Type B pancreatic cell (in vitro differentiated cells): ENCODE measurements at regions not wholly inside any gene's neighbourhood (a gene's known extent, or its start where the extent isn't known, plus 50 kb on each side); places are given as distances from the start of the nearest gene placed in this dataset.

ENCODE experiments used
- DNase-seq: peaks from one replicate; pipeline ENCODE4 v3.0.0; 2021; ENCODE audit warnings: mixed read lengths; ENCODE audit not compliant: unreplicated experiment; ENCODE audit errors: extremely low spot score
- H3K27ac Mint-ChIP-seq: 2 replicates; pipeline ENCODE4 v1.8.0; 2021; ENCODE audit warnings: mild to moderate bottlenecking, mixed read lengths
- H3K27me3 Mint-ChIP-seq: 2 replicates; pipeline ENCODE4 v1.8.0; 2021; ENCODE audit warnings: mixed read lengths
- H3K36me3 Mint-ChIP-seq: 2 replicates; pipeline ENCODE4 v1.8.0; 2021; ENCODE audit warnings: mixed read lengths
- H3K4me1 Mint-ChIP-seq: one replicate; pipeline ENCODE4 v1.8.0; 2021; ENCODE audit warnings: mixed read lengths; ENCODE audit not compliant: unreplicated experiment
- H3K4me3 Mint-ChIP-seq: 2 replicates; pipeline ENCODE4 v1.8.0; 2021; ENCODE audit warnings: mild to moderate bottlenecking, mixed read lengths
- H3K9me3 Mint-ChIP-seq: 2 replicates; pipeline ENCODE4 v1.8.0; 2021; ENCODE audit warnings: mixed read lengths
- CTCF ChIP-seq: fragments of 200-600 bp; sonication (generic); conservative IDR thresholded peaks from 2 replicates; pipeline ENCODE4 v1.5.0; 2021; ENCODE audit warnings: antibody characterized with exemption, mild to moderate bottlenecking

- no peak for DNase-seq
- Mint-ChIP-seq H3K27ac (no peak overlapping the region), H3K36me3 (no peaks in the 10 kb centered on the region), H3K4me1 (no peaks in the 10 kb centered on the region), H3K27me3 (no peaks in the 10 kb centered on the region), H3K9me3 (peaks cover 20% of the 10 kb centered on the region), H3K4me3 (no peak overlapping the region)
- no peak for TF ChIP-seq CTCF
Observed at GRCh38 chr13:47790755-47791154, 210.3 kb downstream of the SUCLA2 start.

GRCh38 chr13:47788844-47789243 is 212.2 kb downstream of the SUCLA2 start:
- DNase-seq = no peak
- no peak overlapping the region for H3K27ac Mint-ChIP-seq
- no peak overlapping the region for H3K4me3 Mint-ChIP-seq
- H3K27me3 Mint-ChIP-seq = no peaks in the 10 kb centered on the region
- no peaks in the 10 kb centered on the region for H3K4me1 Mint-ChIP-seq
- no peaks in the 10 kb centered on the region for H3K36me3 Mint-ChIP-seq
- no peak for TF ChIP-seq CTCF
- H3K9me3 Mint-ChIP-seq = peaks cover 20% of the 10 kb centered on the region

GRCh38 chr13:47774671-47774994 is 226.4 kb downstream of the SUCLA2 start:
- Mint-ChIP-seq H3K4me3 (no peak overlapping the region), H3K9me3 (peaks cover 5% of the 10 kb centered on the region), H3K27ac (no peak overlapping the region), H3K27me3 (peaks cover 3% of the 10 kb centered on the region), H3K36me3 (no peaks in the 10 kb centered on the region), H3K4me1 (peaks cover 6% of the 10 kb centered on the region)
- TF ChIP-seq CTCF = no peak
- no peak for DNase-seq

- no peak for TF ChIP-seq CTCF
- Mint-ChIP-seq H3K9me3 (no peaks in the 10 kb centered on the region), H3K36me3 (no peaks in the 10 kb centered on the region), H3K4me3 (no peak overlapping the region), H3K27ac (no peak overlapping the region), H3K27me3 (no peaks in the 10 kb centered on the region), H3K4me1 (no peaks in the 10 kb centered on the region)
- no peak for DNase-seq
Observed at GRCh38 chr13:47764817-47765216, 236.3 kb downstream of the SUCLA2 start.

GRCh38 chr13:47757466-47758080 is 243.5 kb downstream of the SUCLA2 start:
- no peak for TF ChIP-seq CTCF
- no peaks in the 10 kb centered on the region for H3K4me1 Mint-ChIP-seq
- H3K9me3 Mint-ChIP-seq = peaks cover 5% of the 10 kb centered on the region
- no peak for DNase-seq
- H3K27ac Mint-ChIP-seq = no peak overlapping the region
- no peaks in the 10 kb centered on the region for H3K27me3 Mint-ChIP-seq
- H3K4me3 Mint-ChIP-seq = no peak overlapping the region
- no peaks in the 10 kb centered on the region for H3K36me3 Mint-ChIP-seq

GRCh38 chr13:47747901-47748300 is 253.2 kb downstream of the SUCLA2 start:
- H3K4me1 Mint-ChIP-seq = no peaks in the 10 kb centered on the region
- no peaks in the 10 kb centered on the region for H3K36me3 Mint-ChIP-seq
- TF ChIP-seq CTCF = no peak
- H3K9me3 Mint-ChIP-seq = no peaks in the 10 kb centered on the region
- H3K27ac Mint-ChIP-seq = no peak overlapping the region
- H3K4me3 Mint-ChIP-seq = no peak overlapping the region
- no peak for DNase-seq
- H3K27me3 Mint-ChIP-seq = peaks cover 5% of the 10 kb centered on the region
